GM18867 (cell line): ENCODE measurements at regions not wholly inside any gene's neighbourhood (a gene's known extent, or its start where the extent isn't known, plus 50 kb on each side); places are given as distances from the start of the nearest gene placed in this dataset.
"Not testable (repeated sequence)": the region's sequence is repeated elsewhere in the genome, so short reads cannot be mapped to it uniquely, and the experiment has no call there.

Experiments
- ATAC-seq: cut with Tn5 transposase; IDR thresholded peaks from one replicate; pipeline ENCODE4 v1.9.1; 2021; ENCODE audit warnings: mild to moderate bottlenecking, moderate library complexity; ENCODE audit not compliant: unreplicated experiment

- not testable (repeated sequence) for ATAC-seq
Measured at GRCh38 chr16:88226302-88226701, 156.5 kb upstream of the ZNF469 start.

GRCh38 chr16:88227026-88227721 is 155.6 kb upstream of the ZNF469 start:
- not testable (repeated sequence) for ATAC-seq

GRCh38 chr16:88227722-88228482 is 154.9 kb upstream of the ZNF469 start:
- ATAC-seq = not testable (repeated sequence)

DNA sequence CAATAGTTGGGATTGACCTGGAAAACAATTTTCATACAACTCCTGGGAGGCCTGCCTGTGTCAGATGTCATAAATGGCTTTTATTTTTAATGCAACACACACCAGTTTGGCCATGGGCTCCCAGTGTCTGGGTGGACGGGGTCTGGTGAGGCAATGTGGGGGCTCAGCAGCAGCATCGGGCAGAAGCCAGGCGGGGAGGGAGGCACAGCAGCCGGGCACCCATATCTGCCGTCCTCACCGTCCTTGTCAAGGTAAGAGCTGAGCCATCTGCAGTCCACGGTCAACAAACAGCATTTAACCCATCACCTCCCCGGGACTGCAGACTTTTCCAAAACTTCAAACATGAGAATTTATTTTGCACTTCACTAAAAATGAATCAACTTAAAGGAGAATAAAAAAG is 154.0 kb upstream of the ZNF469 start:
- not testable (repeated sequence) for ATAC-seq

GRCh38 chr16:88229710-88230109 is 153.0 kb upstream of the ZNF469 start:
- ATAC-seq = not testable (repeated sequence)

- not testable (repeated sequence) for ATAC-seq
Measured at GRCh38 chr16:88230276-88230966, 152.3 kb upstream of the ZNF469 start.

DNA sequence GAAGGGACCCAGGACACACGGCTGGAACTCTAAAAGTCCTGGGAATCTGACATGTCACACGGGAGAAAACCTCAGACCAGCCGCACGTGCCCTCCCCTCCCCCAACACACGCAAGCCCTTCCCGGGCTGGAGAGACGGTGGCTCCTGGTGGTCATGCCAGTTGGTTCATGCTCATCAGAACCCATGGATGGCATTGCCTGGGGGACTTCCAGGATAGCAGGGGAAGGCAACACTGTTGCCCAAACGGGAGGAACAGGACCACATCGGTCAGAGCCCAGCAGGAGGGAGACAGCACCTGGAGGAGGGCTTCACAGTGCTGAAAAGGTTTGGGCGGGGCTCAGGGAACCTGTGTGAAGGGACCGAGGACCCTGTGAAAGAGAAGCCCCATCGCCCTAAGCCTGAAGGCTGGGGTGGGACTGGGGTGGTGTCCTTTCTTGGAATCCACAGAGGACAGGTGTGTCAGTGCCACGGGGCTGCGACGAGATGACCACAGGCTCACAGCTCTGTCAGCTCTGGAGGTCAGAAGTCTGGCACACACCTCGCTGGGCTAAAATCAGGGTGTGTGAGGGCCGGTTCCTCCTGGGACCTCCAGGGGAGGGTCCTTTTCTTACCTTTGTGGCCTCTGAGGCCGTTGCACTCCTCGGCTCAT is 151.7 kb upstream of the ZNF469 start:
- ATAC-seq = not testable (repeated sequence)

DNA sequence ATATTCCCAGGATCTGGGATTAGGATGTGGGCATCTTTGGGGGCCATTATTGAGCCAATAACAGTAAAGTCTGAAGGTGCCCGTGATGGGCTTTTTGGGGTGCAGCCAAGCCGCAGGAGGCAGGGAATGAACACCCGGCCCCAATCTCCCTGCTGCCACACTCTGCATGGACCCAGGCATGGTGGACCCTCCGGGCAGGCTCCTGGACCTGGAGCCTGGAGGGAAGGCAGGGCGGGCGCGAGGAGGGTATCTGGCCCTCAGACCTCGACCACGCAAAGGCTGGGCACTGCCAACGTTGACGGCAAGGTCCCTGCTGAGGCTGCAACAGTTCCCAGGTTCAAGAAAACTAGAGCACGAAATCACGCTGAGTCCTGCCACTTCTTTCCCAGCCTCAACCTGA is 150.9 kb upstream of the ZNF469 start:
- not testable (repeated sequence) for ATAC-seq

GRCh38 chr16:88232401-88233258 is 150.1 kb upstream of the ZNF469 start:
- not testable (repeated sequence) for ATAC-seq

- ATAC-seq = not testable (repeated sequence)
Measured at GRCh38 chr16:88233621-88234420, 148.9 kb upstream of the ZNF469 start.

DNA sequence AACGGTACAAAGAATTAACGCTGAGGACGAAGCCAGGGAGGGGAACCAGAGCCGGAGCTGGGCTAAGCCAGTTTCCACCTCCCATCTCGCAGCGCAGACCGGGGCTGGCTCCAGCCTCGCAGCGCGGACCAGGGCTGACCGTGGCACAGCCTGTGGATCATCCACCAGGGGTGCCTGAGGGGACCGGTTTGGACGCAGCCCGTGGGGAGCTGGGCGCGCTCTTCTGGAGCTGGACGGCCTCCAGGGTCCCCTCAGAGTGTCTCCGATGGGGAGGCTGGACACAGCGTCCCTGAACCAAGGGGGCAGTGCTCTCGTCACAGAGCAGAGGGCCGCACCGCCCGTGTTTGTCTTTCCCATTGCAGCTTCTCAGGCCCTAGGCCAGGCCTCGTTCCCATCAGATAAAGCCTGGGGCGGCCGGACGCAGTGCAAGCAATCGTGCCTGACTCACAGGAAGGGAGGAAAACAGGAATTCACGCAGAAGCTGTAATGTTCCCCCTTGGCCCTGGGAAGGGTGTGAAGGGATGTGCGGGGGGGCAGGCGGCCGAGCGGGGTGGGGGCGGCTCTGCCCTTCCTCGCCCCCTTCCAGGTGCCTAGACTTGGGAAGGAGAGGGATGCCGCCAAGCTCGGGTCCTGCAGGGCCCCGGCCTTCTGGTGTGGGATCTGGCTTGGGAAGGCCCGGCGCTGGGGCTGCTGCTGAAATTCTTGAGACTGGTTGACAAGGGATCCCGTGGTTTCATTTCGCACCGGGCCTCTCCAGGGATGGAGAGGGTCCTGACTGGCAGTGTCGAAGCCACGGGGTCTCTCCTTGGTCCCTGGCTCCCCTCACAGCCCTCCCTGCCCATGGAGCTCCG is 148.1 kb upstream of the ZNF469 start:
- ATAC-seq = not testable (repeated sequence)

GRCh38 chr16:88235691-88236090 is 147.1 kb upstream of the ZNF469 start:
- not testable (repeated sequence) for ATAC-seq

DNA sequence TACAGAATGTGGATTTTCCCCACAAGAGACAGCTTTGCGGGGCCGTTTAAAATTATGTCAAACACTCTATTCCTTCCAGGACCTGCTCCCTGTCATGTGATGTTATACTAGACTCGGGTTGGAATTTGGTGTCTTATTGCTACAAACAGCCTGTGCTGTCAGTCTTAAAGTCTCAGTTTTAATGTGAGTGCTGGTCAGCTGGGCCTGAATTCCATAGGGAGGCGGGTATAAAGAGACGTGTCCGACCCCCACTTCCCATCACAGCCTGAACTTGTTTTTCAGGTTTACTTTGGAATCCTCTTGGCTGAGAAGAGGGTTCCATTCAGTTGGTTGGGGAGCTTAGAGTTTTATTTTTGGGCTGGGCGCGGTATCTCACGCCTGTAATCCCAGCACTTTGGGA is 146.5 kb upstream of the ZNF469 start:
- ATAC-seq = not testable (repeated sequence)

GRCh38 chr16:88237314-88237713 is 145.4 kb upstream of the ZNF469 start:
- ATAC-seq = not testable (repeated sequence)

DNA sequence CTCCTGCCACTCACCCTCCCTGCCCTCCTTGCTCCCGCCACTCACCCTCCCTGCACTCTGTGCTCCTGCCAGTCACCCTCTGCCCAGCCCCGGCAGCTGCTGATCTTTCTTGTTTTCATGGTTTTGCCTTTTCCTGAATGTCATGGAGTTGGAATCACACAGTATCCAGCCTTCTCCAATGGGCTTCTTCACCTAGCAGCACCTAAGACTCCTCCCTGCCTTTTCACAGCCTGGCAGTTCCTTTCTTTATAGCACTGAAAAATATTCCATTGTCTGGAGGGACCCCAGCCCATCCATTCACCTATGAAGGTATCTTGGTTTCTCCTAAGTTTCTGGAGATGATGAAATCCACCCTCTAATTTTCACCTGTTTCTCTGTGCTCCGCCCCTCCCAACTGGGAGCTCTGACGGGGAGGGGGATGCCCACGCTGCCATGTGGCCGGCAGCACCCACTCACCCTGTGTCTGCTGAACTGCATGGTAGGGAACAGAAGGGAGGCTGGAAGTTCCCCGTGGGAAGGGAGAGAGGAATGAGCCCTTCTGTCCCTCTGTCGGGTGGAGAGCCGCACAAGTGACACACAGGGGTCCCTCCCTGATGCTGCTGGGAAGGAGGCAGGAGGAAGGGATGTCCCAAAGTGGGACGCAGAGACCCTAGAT is 144.9 kb upstream of the ZNF469 start:
- not testable (repeated sequence) for ATAC-seq

- ATAC-seq = not testable (repeated sequence)
Measured at GRCh38 chr16:88238732-88239274, 144.0 kb upstream of the ZNF469 start.

- not testable (repeated sequence) for ATAC-seq
Measured at GRCh38 chr16:88240118-88240517, 142.6 kb upstream of the ZNF469 start.
